OCI-LY7 (cell line): ENCODE measurements at regions not wholly inside any gene's neighbourhood (a gene's known extent, or its start where the extent isn't known, plus 50 kb on each side); places are given as distances from the start of the nearest gene placed in this dataset.

ENCODE experiments used
- BruUV-seq: library from RNA; stranded (reverse); fragments of 400-500 nt; replicated peaks from 2 replicates; lab custom pipeline; 2021; lab: Mats Ljungman, UMichigan
- CTCF ChIA-PET: fragments of 300-600 bp; sonication (Branson Sonifier 250); formaldehyde crosslinking; loops from one replicate; lab custom pipeline; 2022; ENCODE audit warnings: antibody characterized with exemption; ENCODE audit not compliant: unreplicated experiment; lab: Charles Lee
- POLR2A ChIA-PET: fragments of 300-600 bp; sonication (Branson Sonifier 250); formaldehyde crosslinking; loops from one replicate; lab custom pipeline; 2022; ENCODE audit warnings: antibody characterized with exemption; lab: Charles Lee
- DNase-seq: peaks from one replicate; pipeline ENCODE4 v3.0.0-alpha.2; 2015; ENCODE audit warnings: low spot score
- H2AFZ ChIP-seq: fragments of 200-600 bp; sonication (generic), shearing (Covaris generic); 2 replicates; pipeline ENCODE4 v1.6.1; 2014; ENCODE audit warnings: mild to moderate bottlenecking, antibody characterized with exemption, low read length, moderate library complexity
- H3K27ac ChIP-seq: fragments of 200-600 bp; sonication (generic); 2 replicates; pipeline ENCODE4 v1.5.1; 2014; ENCODE audit warnings: mixed run types, low read depth, mild to moderate bottlenecking, moderate library complexity, low read length, inconsistent platforms; ENCODE audit not compliant: poor library complexity, severe bottlenecking
- H3K36me3 ChIP-seq: fragments of 200-600 bp; sonication (generic); 2 replicates; pipeline ENCODE4 v1.6.1; 2014; ENCODE audit warnings: mild to moderate bottlenecking, antibody characterized with exemption, low read length, moderate library complexity, mixed read lengths; ENCODE audit not compliant: insufficient read depth
- H3K4me1 ChIP-seq: fragments of 200-600 bp; sonication (generic); 2 replicates; pipeline ENCODE4 v1.5.1; 2014; ENCODE audit warnings: mild to moderate bottlenecking, low read length; ENCODE audit not compliant: insufficient read depth, poor library complexity, severe bottlenecking
- H3K4me2 ChIP-seq: fragments of 200-600 bp; sonication (generic); 2 replicates; pipeline ENCODE4 v1.6.1; 2014; ENCODE audit warnings: mild to moderate bottlenecking, low read length
- H3K4me3 ChIP-seq: fragments of 200-600 bp; sonication (generic); 2 replicates; pipeline ENCODE4 v1.5.1; 2014; ENCODE audit warnings: mild to moderate bottlenecking, low read depth, low read length; ENCODE audit not compliant: poor library complexity, severe bottlenecking
- H3K79me2 ChIP-seq: fragments of 200-600 bp; sonication (generic); 2 replicates; pipeline ENCODE4 v1.6.1; 2016; ENCODE audit warnings: low read depth, mild to moderate bottlenecking, low read length, moderate library complexity, mixed read lengths; ENCODE audit not compliant: insufficient read depth
- H3K9me2 ChIP-seq: fragments of 200-600 bp; sonication (generic); 2 replicates; pipeline ENCODE4 v1.6.1; 2016; ENCODE audit warnings: mild to moderate bottlenecking, low read length, mixed read lengths; ENCODE audit not compliant: insufficient read depth
- H3K9me3 ChIP-seq: fragments of 200-600 bp; sonication (generic); 2 replicates; pipeline ENCODE4 v1.6.1; 2014; ENCODE audit warnings: mild to moderate bottlenecking, mixed run types, low read length, mixed read lengths
- H4K20me1 ChIP-seq: fragments of 200-600 bp; sonication (generic); 2 replicates; pipeline ENCODE4 v1.6.1; 2014; ENCODE audit warnings: mild to moderate bottlenecking, antibody characterized with exemption, low read length, moderate library complexity, mixed read lengths; ENCODE audit not compliant: insufficient read depth
- CTCF ChIP-seq: fragments of 200-600 bp; sonication (generic); conservative IDR thresholded peaks from 2 replicates; pipeline ENCODE4 v1.5.1; 2014; ENCODE audit warnings: mild to moderate bottlenecking, antibody characterized with exemption, low read length, moderate library complexity, mixed read lengths
- EZH2phosphoT487 ChIP-seq: fragments of 200-600 bp; sonication (generic); IDR thresholded peaks from 2 replicates; pipeline ENCODE4 v1.6.1; 2018; ENCODE audit warnings: low read depth, borderline replicate concordance, mild to moderate bottlenecking, mixed run types, antibody characterized with exemption, low read length, moderate library complexity, mixed read lengths
- intact Hi-C: fragments of 100-400 bp; cut with micrococcal nuclease; formaldehyde crosslinking; loops from one replicate; pipeline ENCODE4 v1.10.0; 2022; ENCODE audit not compliant: unreplicated experiment

GRCh38 chr4:106478152-106478551 is 109.6 kb upstream of the GIMD1 start:
- no peak for DNase-seq
- no peaks in the 10 kb centered on the region for H3K9me2 ChIP-seq
- H3K4me1 ChIP-seq, result no peaks in the 10 kb centered on the region
- no peaks in the 10 kb centered on the region for H3K9me3 ChIP-seq
- no peaks in the 10 kb centered on the region for H4K20me1 ChIP-seq
- H3K4me2 ChIP-seq, result no peak overlapping the region
- H3K36me3 ChIP-seq, result no peaks in the 10 kb centered on the region
- intact Hi-C loops, result no loop called here
- CTCF ChIA-PET, result no interaction called here
- POLR2A ChIA-PET, result no interaction called here
- TF ChIP-seq CTCF, result no peak
- no peak for TF ChIP-seq EZH2phosphoT487
- BruUV-seq, result no TSS peak
- H3K79me2 ChIP-seq, result no peaks in the 10 kb centered on the region
- H2AFZ ChIP-seq, result no peak overlapping the region
- H3K4me3 ChIP-seq, result no peak overlapping the region
- no peak overlapping the region for H3K27ac ChIP-seq

GRCh38 chr4:106476741-106477140 is 108.2 kb upstream of the GIMD1 start:
- CTCF ChIA-PET, result no interaction called here
- no TSS peak for BruUV-seq
- no peak for DNase-seq
- H3K9me3 ChIP-seq, result no peaks in the 10 kb centered on the region
- no peaks in the 10 kb centered on the region for H4K20me1 ChIP-seq
- intact Hi-C loops, result no loop called here
- no peak for TF ChIP-seq CTCF
- no peak for TF ChIP-seq EZH2phosphoT487
- H3K4me2 ChIP-seq, result no peak overlapping the region
- no peaks in the 10 kb centered on the region for H3K79me2 ChIP-seq
- H2AFZ ChIP-seq, result no peak overlapping the region
- no peaks in the 10 kb centered on the region for H3K36me3 ChIP-seq
- no peak overlapping the region for H3K4me3 ChIP-seq
- H3K9me2 ChIP-seq, result no peaks in the 10 kb centered on the region
- POLR2A ChIA-PET, result no interaction called here
- no peak overlapping the region for H3K27ac ChIP-seq
- H3K4me1 ChIP-seq, result no peaks in the 10 kb centered on the region

- intact Hi-C loops, result no loop called here
- H3K4me3 ChIP-seq, result no peak overlapping the region
- H3K9me3 ChIP-seq, result no peaks in the 10 kb centered on the region
- H3K27ac ChIP-seq, result no peak overlapping the region
- POLR2A ChIA-PET, result no interaction called here
- BruUV-seq, result no TSS peak
- H3K9me2 ChIP-seq, result no peaks in the 10 kb centered on the region
- CTCF ChIA-PET, result no interaction called here
- no peak for TF ChIP-seq CTCF
- no peak for TF ChIP-seq EZH2phosphoT487
- no peaks in the 10 kb centered on the region for H3K79me2 ChIP-seq
- H4K20me1 ChIP-seq, result no peaks in the 10 kb centered on the region
- no peak overlapping the region for H2AFZ ChIP-seq
- H3K4me1 ChIP-seq, result no peaks in the 10 kb centered on the region
- no peak overlapping the region for H3K4me2 ChIP-seq
- DNase-seq, result no peak
- H3K36me3 ChIP-seq, result no peaks in the 10 kb centered on the region
These were observed 104.9 kb upstream of the GIMD1 start for GRCh38 chr4:106473515-106473914.
